ENCODE measurements at regions not wholly inside any gene's neighbourhood (a gene's known extent, or its start where the extent isn't known, plus 50 kb on each side); places are given as distances from the start of the nearest gene placed in this dataset.

- H3K4me2 ChIP-seq (replicated peaks; ENCODE audit: extremely low read depth, low read length, poor library complexity, severe bottlenecking) = no peak overlapping the region
- H4K20me1 ChIP-seq (ENCODE audit: insufficient read depth, low read length) = no peaks in the 10 kb centered on the region
- H3K36me3 ChIP-seq (replicated peaks in 1 of 2; ENCODE audit: control insufficient read depth in 1 of 2, insufficient read depth in 2 of 2, low read length in 2 of 2) = no peaks in the 10 kb centered on the region
- no peaks in the 10 kb centered on the region for H3K27me3 ChIP-seq (ENCODE audit: control insufficient read depth in 2 of 2, insufficient read depth in 2 of 2, low read length in 2 of 2)
- no peak for DNase-seq
- no peaks in the 10 kb centered on the region for H3K4me1 ChIP-seq (ENCODE audit: control insufficient read depth in 1 of 2, insufficient read depth in 2 of 2, low read length in 2 of 2)
- no peak overlapping the region for H3K27ac ChIP-seq (ENCODE audit: low read depth in 1 of 2, low read length in 2 of 2)
- no peaks in the 10 kb centered on the region for H3K36me3 Mint-ChIP-seq
- H3K27me3 Mint-ChIP-seq (ENCODE audit: low read depth in 3 of 3) = peaks cover 0 to 2% (median 0%) of the 10 kb centered on the region in 3 donors
- no peaks in the 10 kb centered on the region for H3K79me2 ChIP-seq (ENCODE audit: insufficient read depth, low read length)
- no peak overlapping the region for H3K27ac Mint-ChIP-seq
- H3K4me3 Mint-ChIP-seq = no peak overlapping the region
- H2AFZ ChIP-seq (ENCODE audit: insufficient read depth, low read depth, low read length, poor library complexity, severe bottlenecking) = no peak overlapping the region
- H3K4me1 Mint-ChIP-seq = no peaks in the 10 kb centered on the region
- no peak for TF ChIP-seq CTCF (IDR thresholded peaks at IDR 0.05)
- H3K9me3 Mint-ChIP-seq = peaks cover 0 to 5% (median 1%) of the 10 kb centered on the region in 7 donors
- intact Hi-C loops (cut with micrococcal nuclease) = no loop called here
- no CpG with 5 or more reads among the region's 1 CpG for WGBS (ENCODE audit: insufficient coverage)
- H3K9me3 ChIP-seq (replicated peaks in 1 of 2; ENCODE audit: control insufficient read depth in 1 of 2, insufficient read depth in 1 of 2, low read length in 2 of 2) = peaks cover 0 to 11% of the 10 kb centered on the region in 2 donors
- H3K4me3 ChIP-seq (replicated peaks in 1 of 3; ENCODE audit: low read depth in 2 of 3, low read length in 3 of 3) = no peak overlapping the region
- no peak overlapping the region for H3K9ac ChIP-seq (ENCODE audit: insufficient read depth, low read length, poor library complexity, severe bottlenecking)
Measured at GRCh38 chr4:136818811-136819330, 713.4 kb downstream of the PCDH18 start.

GRCh38 chr4:136812100-136812880 is 720.0 kb downstream of the PCDH18 start:
- Mint-ChIP-seq H3K4me1 (no peaks in the 10 kb centered on the region), H3K4me3 (no peak overlapping the region), H3K27me3 (ENCODE audit: low read depth in 3 of 3) (no peaks in the 10 kb centered on the region), H3K27ac (no peak overlapping the region), H3K36me3 (no peaks in the 10 kb centered on the region), H3K9me3 (peaks cover 5 to 25% (median 14%) of the 10 kb centered on the region in 7 donors)
- no peaks in the 10 kb centered on the region for H3K36me3 ChIP-seq (replicated peaks in 1 of 2; ENCODE audit: control insufficient read depth in 1 of 2, insufficient read depth in 2 of 2, low read length in 2 of 2)
- no peak overlapping the region for H3K4me3 ChIP-seq (replicated peaks in 1 of 3; ENCODE audit: low read depth in 2 of 3, low read length in 3 of 3)
- no peak overlapping the region for H3K27ac ChIP-seq (ENCODE audit: low read depth in 1 of 2, low read length in 2 of 2)
- peaks cover 21 to 25% of the 10 kb centered on the region in 2 donors for H3K9me3 ChIP-seq (replicated peaks in 1 of 2; ENCODE audit: control insufficient read depth in 1 of 2, insufficient read depth in 1 of 2, low read length in 2 of 2)
- no peaks in the 10 kb centered on the region for H3K79me2 ChIP-seq (ENCODE audit: insufficient read depth, low read length)
- no peaks in the 10 kb centered on the region for H4K20me1 ChIP-seq (ENCODE audit: insufficient read depth, low read length)
- no peak for TF ChIP-seq CTCF (IDR thresholded peaks at IDR 0.05)
- 95% methylated on average over 42 of the region's 42 CpGs for WGBS (ENCODE audit: insufficient coverage)
- intact Hi-C loops (cut with micrococcal nuclease) = no loop called here
- H3K27me3 ChIP-seq (ENCODE audit: control insufficient read depth in 2 of 2, insufficient read depth in 2 of 2, low read length in 2 of 2) = no peaks in the 10 kb centered on the region
- DNase-seq = no peak
- H3K4me2 ChIP-seq (replicated peaks; ENCODE audit: extremely low read depth, low read length, poor library complexity, severe bottlenecking) = no peak overlapping the region
- no peak overlapping the region for H2AFZ ChIP-seq (ENCODE audit: insufficient read depth, low read depth, low read length, poor library complexity, severe bottlenecking)
- H3K4me1 ChIP-seq (ENCODE audit: control insufficient read depth in 1 of 2, insufficient read depth in 2 of 2, low read length in 2 of 2) = no peaks in the 10 kb centered on the region
- no peak overlapping the region for H3K9ac ChIP-seq (ENCODE audit: insufficient read depth, low read length, poor library complexity, severe bottlenecking)
